CD4-positive, CD25-positive, alpha-beta regulatory T cell (primary cell): ENCODE measurements at regions not wholly inside any gene's neighbourhood (a gene's known extent, or its start where the extent isn't known, plus 50 kb on each side); places are given as distances from the start of the nearest gene placed in this dataset.
"Not testable (repeated sequence)": the region's sequence is repeated elsewhere in the genome, so short reads cannot be mapped to it uniquely, and the experiment has no call there.

Experiments
- ATAC-seq, 2 donors: fragments of 150-1000 bp; cut with Tn5 transposase; one replicate each; pipeline ENCODE4 v1.10.0; 2021; ENCODE audit warnings: low read depth in 2 of 2, moderate number of reproducible peaks in 2 of 2, moderate library complexity in 1 of 2
- DNase-seq, 3 donors: peaks; one replicate each; pipeline versions ENCODE4 v3.0.0 to v3.0.0-alpha.2; 2012 to 2022; ENCODE audit warnings: mixed read lengths in 1 of 3
- H3K27ac ChIP-seq: one replicate; pipeline ENCODE4 v1.7.0; 2013; ENCODE audit warnings: mild to moderate bottlenecking, low read length; ENCODE audit not compliant: insufficient read depth, poor library complexity, severe bottlenecking
- H3K27me3 ChIP-seq: one replicate; pipeline ENCODE4 v1.7.0; 2013; ENCODE audit warnings: low read length; ENCODE audit not compliant: control insufficient read depth, insufficient read depth
- H3K36me3 ChIP-seq: one replicate; pipeline ENCODE4 v1.7.0; 2013; ENCODE audit warnings: mild to moderate bottlenecking, low read length, moderate library complexity; ENCODE audit not compliant: control insufficient read depth, insufficient read depth
- H3K4me1 ChIP-seq: 2 replicates; pipeline ENCODE4 v1.7.0; 2013; ENCODE audit warnings: mild to moderate bottlenecking, low read length; ENCODE audit not compliant: insufficient read depth, control insufficient read depth, poor library complexity, severe bottlenecking
- H3K4me3 ChIP-seq: one replicate; pipeline ENCODE4 v1.7.0; 2013; ENCODE audit warnings: low read depth, mild to moderate bottlenecking, low read length, moderate library complexity
- H3K9me3 ChIP-seq, 2 experiments: 1 replicate in 1 of 2; 2 replicates in 1 of 2; pipeline ENCODE4 v1.7.0; 2013; ENCODE audit warnings: low read length in 2 of 2, mild to moderate bottlenecking in 1 of 2, moderate library complexity in 1 of 2; ENCODE audit not compliant: control insufficient read depth in 2 of 2
- H3K27ac Mint-ChIP-seq, 3 donors: one replicate each; pipeline ENCODE4 v1.8.0; 2020 to 2022; ENCODE audit warnings: mild to moderate bottlenecking in 3 of 3, mixed read lengths in 3 of 3, moderate library complexity in 2 of 3
- H3K27me3 Mint-ChIP-seq: one replicate; pipeline ENCODE4 v1.8.0; 2022; ENCODE audit warnings: mild to moderate bottlenecking, mixed read lengths
- H3K36me3 Mint-ChIP-seq: one replicate; pipeline ENCODE4 v1.8.0; 2020; ENCODE audit warnings: mixed read lengths
- H3K4me1 Mint-ChIP-seq, 4 donors: one replicate each; pipeline ENCODE4 v1.8.0; 2020 to 2022; ENCODE audit warnings: mixed read lengths in 4 of 4, mild to moderate bottlenecking in 1 of 4
- H3K4me3 Mint-ChIP-seq, 4 donors: one replicate each; pipeline ENCODE4 v1.8.0; 2020 to 2022; ENCODE audit warnings: mild to moderate bottlenecking in 4 of 4, mixed read lengths in 4 of 4, moderate library complexity in 3 of 4
- H3K9me3 Mint-ChIP-seq, 7 donors: one replicate each; pipeline ENCODE4 v1.8.0; 2020 to 2022; ENCODE audit warnings: mixed read lengths in 7 of 7, mild to moderate bottlenecking in 3 of 7, moderate library complexity in 2 of 7

DNA sequence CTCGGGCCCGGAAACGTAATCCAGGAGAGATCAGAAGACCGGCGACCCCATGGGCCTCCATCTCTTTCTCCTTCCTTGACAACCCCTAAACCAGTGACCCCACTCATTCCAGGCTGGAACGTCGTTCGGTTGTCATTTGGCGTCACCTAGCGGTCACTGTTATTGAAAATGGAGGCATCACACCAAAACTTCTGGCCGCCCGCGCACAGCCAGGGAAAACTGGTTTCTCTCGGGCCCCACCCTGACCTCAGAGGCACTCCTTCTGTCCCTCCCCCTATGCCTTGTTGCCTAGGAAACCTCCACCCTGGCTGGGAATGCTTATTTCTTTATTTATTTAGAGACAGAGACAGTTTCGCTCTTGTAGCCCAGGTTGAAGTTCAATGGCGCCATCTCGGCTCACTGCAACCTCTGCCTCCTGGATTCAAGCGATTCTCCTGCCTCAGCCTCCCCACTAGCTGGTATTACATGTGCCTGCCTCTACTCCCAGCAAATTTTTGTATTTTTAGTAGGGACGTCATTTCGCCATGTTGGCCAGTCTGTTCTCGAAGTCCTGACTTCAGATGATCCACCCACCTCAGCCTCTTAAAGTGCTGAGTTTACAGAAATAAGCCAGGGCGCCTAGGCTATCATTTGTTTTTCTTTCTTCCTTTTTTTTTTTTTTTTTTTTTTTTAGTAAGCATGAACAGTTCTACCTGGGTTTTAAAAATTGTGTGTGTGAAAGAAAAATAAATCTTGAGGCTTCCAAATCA lies 2144.1 kb upstream of the TPTE start:
- H3K27me3 ChIP-seq, H3K9me3 Mint-ChIP-seq, H3K4me3 Mint-ChIP-seq: not testable (repeated sequence)

GRCh38 chr21:8380419-8381079 lies 2140.8 kb upstream of the TPTE start:
- not testable (repeated sequence) for H3K9me3 Mint-ChIP-seq, H3K27ac Mint-ChIP-seq, H3K4me1 Mint-ChIP-seq, H3K36me3 Mint-ChIP-seq, H3K4me1 ChIP-seq, H3K4me3 Mint-ChIP-seq, H3K27me3 ChIP-seq, H3K9me3 ChIP-seq, H3K27me3 Mint-ChIP-seq, H3K36me3 ChIP-seq, H3K4me3 ChIP-seq, H3K27ac ChIP-seq, DNase-seq
- ATAC-seq, result peak; percentile 61 to 75

More for the DNA sequence above, 2144.1 kb upstream of the TPTE start:
- not testable (repeated sequence) for H3K9me3 ChIP-seq, H3K4me1 Mint-ChIP-seq, H3K4me3 ChIP-seq, H3K27ac ChIP-seq, DNase-seq, H3K36me3 ChIP-seq, H3K27me3 Mint-ChIP-seq, H3K36me3 Mint-ChIP-seq, H3K27ac Mint-ChIP-seq, H3K4me1 ChIP-seq
- ATAC-seq, result peak; percentile 33 to 43

DNA sequence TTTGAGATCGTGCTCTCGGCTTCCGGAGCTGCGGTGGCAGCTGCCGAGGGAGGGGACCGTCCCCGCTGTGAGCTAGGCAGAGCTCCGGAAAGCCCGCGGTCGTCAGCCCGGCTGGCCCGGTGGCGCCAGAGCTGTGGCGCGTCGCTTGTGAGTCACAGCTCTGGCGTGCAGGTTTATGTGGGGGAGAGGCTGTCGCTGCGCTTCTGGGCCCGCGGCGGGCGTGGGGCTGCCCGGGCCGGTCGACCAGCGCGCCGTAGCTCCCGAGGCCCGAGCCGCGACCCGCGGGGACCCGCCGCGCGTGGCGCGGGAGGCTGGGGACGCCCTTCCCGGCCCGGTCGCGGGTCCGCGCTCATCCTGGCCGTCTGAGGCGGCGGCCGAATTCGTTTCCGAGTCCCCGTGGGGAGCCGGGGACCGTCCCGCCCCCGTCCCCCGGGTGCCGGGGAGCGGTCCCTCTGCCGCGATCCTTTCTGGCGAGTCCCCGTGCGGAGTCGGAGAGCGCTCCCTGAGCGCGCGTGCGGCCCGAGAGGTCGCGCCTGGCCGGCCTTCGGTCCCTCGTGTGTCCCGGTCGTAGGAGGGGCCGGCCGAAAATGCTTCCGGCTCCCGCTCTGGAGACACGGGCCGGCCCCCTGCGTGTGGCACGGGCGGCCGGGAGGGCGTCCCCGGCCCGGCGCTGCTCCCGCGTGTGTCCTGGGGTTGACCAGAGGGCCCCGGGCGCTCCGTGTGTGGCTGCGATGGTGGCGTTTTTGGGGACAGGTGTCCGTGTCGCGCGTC lies 2133.0 kb upstream of the TPTE start:
- not testable (repeated sequence) for H3K27me3 Mint-ChIP-seq, H3K9me3 Mint-ChIP-seq, H3K4me1 Mint-ChIP-seq, H3K4me1 ChIP-seq, DNase-seq, H3K36me3 ChIP-seq, H3K36me3 Mint-ChIP-seq, H3K27ac Mint-ChIP-seq, H3K4me3 ChIP-seq, H3K4me3 Mint-ChIP-seq, H3K27ac ChIP-seq, H3K27me3 ChIP-seq, H3K9me3 ChIP-seq
- ATAC-seq, result peak; percentile 74 to 94

- not testable (repeated sequence) for H3K36me3 Mint-ChIP-seq, ATAC-seq
These were observed 2132.5 kb upstream of the TPTE start for GRCh38 chr21:8388940-8389238.

DNA sequence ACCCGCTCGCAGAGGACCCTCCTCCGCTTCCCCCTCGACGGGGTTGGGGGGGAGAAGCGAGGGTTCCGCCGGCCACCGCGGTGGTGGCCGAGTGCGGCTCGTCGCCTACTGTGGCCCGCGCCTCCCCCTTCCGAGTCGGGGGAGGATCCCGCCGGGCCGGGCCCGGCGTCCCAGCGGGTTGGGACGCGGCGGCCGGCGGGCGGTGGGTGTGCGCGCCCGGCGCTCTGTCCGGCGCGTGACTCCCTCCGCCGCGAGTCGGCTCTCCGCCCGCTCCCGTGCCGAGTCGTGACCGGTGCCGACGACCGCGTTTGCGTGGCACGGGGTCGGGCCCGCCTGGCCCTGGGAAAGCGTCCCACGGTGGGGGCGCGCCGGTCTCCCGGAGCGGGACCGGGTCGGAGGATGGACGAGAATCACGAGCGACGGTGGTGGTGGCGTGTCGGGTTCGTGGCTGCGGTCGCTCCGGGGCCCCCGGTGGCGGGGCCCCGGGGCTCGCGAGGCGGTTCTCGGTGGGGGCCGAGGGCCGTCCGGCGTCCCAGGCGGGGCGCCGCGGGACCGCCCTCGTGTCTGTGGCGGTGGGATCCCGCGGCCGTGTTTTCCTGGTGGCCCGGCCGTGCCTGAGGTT lies 2130.7 kb upstream of the TPTE start:
- not testable (repeated sequence) for H3K4me1 Mint-ChIP-seq, H3K27me3 ChIP-seq, H3K9me3 Mint-ChIP-seq, H3K27ac Mint-ChIP-seq, H3K36me3 Mint-ChIP-seq, H3K4me1 ChIP-seq, H3K4me3 Mint-ChIP-seq, H3K9me3 ChIP-seq, H3K27me3 Mint-ChIP-seq, ATAC-seq, H3K4me3 ChIP-seq, H3K36me3 ChIP-seq, DNase-seq, H3K27ac ChIP-seq

More at GRCh38 chr21:8388940-8389238, 2132.5 kb upstream of the TPTE start:
- H3K27me3 ChIP-seq, H3K36me3 ChIP-seq, DNase-seq, H3K4me3 Mint-ChIP-seq, H3K4me1 ChIP-seq, H3K9me3 ChIP-seq, H3K27ac ChIP-seq, H3K27me3 Mint-ChIP-seq, H3K4me1 Mint-ChIP-seq, H3K9me3 Mint-ChIP-seq, H3K27ac Mint-ChIP-seq, H3K4me3 ChIP-seq: not testable (repeated sequence)

DNA sequence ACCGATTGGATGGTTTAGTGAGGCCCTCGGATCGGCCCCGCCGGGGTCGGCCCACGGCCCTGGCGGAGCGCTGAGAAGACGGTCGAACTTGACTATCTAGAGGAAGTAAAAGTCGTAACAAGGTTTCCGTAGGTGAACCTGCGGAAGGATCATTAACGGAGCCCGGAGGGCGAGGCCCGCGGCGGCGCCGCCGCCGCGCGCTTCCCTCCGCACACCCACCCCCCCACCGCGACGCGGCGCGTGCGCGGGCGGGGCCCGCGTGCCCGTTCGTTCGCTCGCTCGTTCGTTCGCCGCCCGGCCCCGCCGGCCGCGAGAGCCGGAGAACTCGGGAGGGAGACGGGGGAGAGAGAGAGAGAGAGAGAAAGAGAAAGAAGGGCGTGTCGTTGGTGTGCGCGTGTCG lies 2127.0 kb upstream of the TPTE start:
- DNase-seq, H3K27me3 ChIP-seq, H3K4me3 ChIP-seq, H3K27ac Mint-ChIP-seq, H3K4me1 ChIP-seq, H3K4me3 Mint-ChIP-seq, H3K36me3 Mint-ChIP-seq, H3K36me3 ChIP-seq, H3K4me1 Mint-ChIP-seq, H3K9me3 ChIP-seq, ATAC-seq, H3K9me3 Mint-ChIP-seq, H3K27ac ChIP-seq, H3K27me3 Mint-ChIP-seq: not testable (repeated sequence)

GRCh38 chr21:8395992-8396391 lies 2125.4 kb upstream of the TPTE start:
- H3K9me3 ChIP-seq, H3K27ac ChIP-seq, DNase-seq, H3K36me3 ChIP-seq, H3K9me3 Mint-ChIP-seq, H3K4me3 Mint-ChIP-seq, ATAC-seq, H3K27me3 ChIP-seq, H3K27me3 Mint-ChIP-seq, H3K4me1 ChIP-seq, H3K27ac Mint-ChIP-seq, H3K4me3 ChIP-seq, H3K36me3 Mint-ChIP-seq, H3K4me1 Mint-ChIP-seq: not testable (repeated sequence)
